PC-9 (cell line): ENCODE measurements at regions not wholly inside any gene's neighbourhood (a gene's known extent, or its start where the extent isn't known, plus 50 kb on each side); places are given as distances from the start of the nearest gene placed in this dataset.

Experiments
- BruUV-seq: library from RNA; stranded (reverse); fragments of 400-500 nt; replicated peaks from 2 replicates; lab custom pipeline; 2021; lab: Mats Ljungman, UMichigan
- CTCF ChIA-PET: fragments of 300-600 bp; sonication (Branson Sonifier 250); formaldehyde crosslinking; loops from one replicate; lab custom pipeline; 2022; ENCODE audit warnings: antibody characterized with exemption; lab: Charles Lee
- POLR2A ChIA-PET: fragments of 300-600 bp; sonication (Branson Sonifier 250); formaldehyde crosslinking; loops from one replicate; lab custom pipeline; 2022; ENCODE audit warnings: antibody characterized with exemption; ENCODE audit not compliant: unreplicated experiment; lab: Charles Lee
- DNase-seq, 2 experiments: peaks; one replicate each; pipeline versions ENCODE4 v3.0.0 to v3.0.0-alpha.2; 2015 to 2022; ENCODE audit warnings: mixed read lengths in 1 of 2
- H2AFZ ChIP-seq: fragments of 200-600 bp; sonication (generic); 2 replicates; pipeline ENCODE4 v1.8.1; 2017; ENCODE audit warnings: antibody characterized with exemption
- H3F3A ChIP-seq: fragments of 200-600 bp; sonication (generic); 2 replicates; pipeline ENCODE4 v1.8.1; 2017; ENCODE audit warnings: antibody characterized with exemption, mild to moderate bottlenecking, low read depth; ENCODE audit not compliant: insufficient read depth
- H3K27ac ChIP-seq: fragments of 200-600 bp; sonication (generic); 2 replicates; pipeline ENCODE4 v1.6.1; 2016; ENCODE audit warnings: mixed run types
- H3K27me3 ChIP-seq: fragments of 200-600 bp; sonication (generic); 2 replicates; pipeline ENCODE4 v1.6.1; 2016; ENCODE audit warnings: low read depth, mixed run types; ENCODE audit not compliant: insufficient read depth
- H3K36me3 ChIP-seq: fragments of 200-600 bp; sonication (generic); 2 replicates; pipeline ENCODE4 v1.6.1; 2016; ENCODE audit warnings: low read depth, mixed run types
- H3K4me1 ChIP-seq: fragments of 200-600 bp; sonication (generic); replicated peaks from 2 replicates; pipeline ENCODE4 v1.6.1; 2016; ENCODE audit warnings: mixed run types; ENCODE audit not compliant: insufficient read depth
- H3K4me2 ChIP-seq: fragments of 200-600 bp; sonication (generic); 2 replicates; pipeline ENCODE4 v1.6.1; 2017; ENCODE audit warnings: mixed run types
- H3K4me3 ChIP-seq: fragments of 200-600 bp; sonication (generic); 2 replicates; pipeline ENCODE4 v1.6.1; 2016; ENCODE audit warnings: mixed run types
- H3K79me2 ChIP-seq: fragments of 200-600 bp; sonication (generic); 2 replicates; pipeline ENCODE4 v1.6.1; 2017; ENCODE audit warnings: low read depth, mixed run types
- H3K9me2 ChIP-seq: fragments of 200-600 bp; sonication (generic); 2 replicates; pipeline ENCODE4 v1.8.1; 2017; ENCODE audit warnings: mild to moderate bottlenecking; ENCODE audit not compliant: insufficient read depth
- H3K9me3 ChIP-seq: fragments of 200-600 bp; sonication (generic); 2 replicates; pipeline ENCODE4 v1.8.1; 2016; ENCODE audit warnings: low read depth; ENCODE audit not compliant: insufficient read depth
- H4K20me1 ChIP-seq: fragments of 200-600 bp; sonication (generic); 2 replicates; pipeline ENCODE4 v1.8.1; 2017; ENCODE audit not compliant: insufficient read depth
- CTCF ChIP-seq: fragments of 200-600 bp; sonication (generic); conservative IDR thresholded peaks from 2 replicates; pipeline ENCODE4 v1.6.1; 2017; ENCODE audit warnings: mixed run types, antibody characterized with exemption, mild to moderate bottlenecking, moderate library complexity
- EZH2 ChIP-seq: fragments of 200-600 bp; sonication (generic); IDR thresholded peaks from 2 replicates; pipeline ENCODE4 v1.8.0; 2017; ENCODE audit warnings: antibody characterized with exemption, low read depth
- intact Hi-C: fragments of 100-400 bp; cut with micrococcal nuclease; formaldehyde crosslinking; loops from one replicate; pipeline ENCODE4 v1.10.0; 2022; ENCODE audit not compliant: unreplicated experiment

- TF ChIP-seq CTCF = no peak
- POLR2A ChIA-PET = no interaction called here
- no peak overlapping the region for H2AFZ ChIP-seq
- H3K4me2 ChIP-seq = no peak overlapping the region
- no peak overlapping the region for H3K4me3 ChIP-seq
- H3K4me1 ChIP-seq = 0 out of 2 replicates have a peak, but pooled peaks cover 6% of the 10 kb centered on the region
- intact Hi-C loops = no loop called here
- no TSS peak for BruUV-seq
- no peaks in the 10 kb centered on the region for H3K27me3 ChIP-seq
- H3F3A ChIP-seq = no peaks in the 10 kb centered on the region
- H3K79me2 ChIP-seq = no peaks in the 10 kb centered on the region
- H3K9me2 ChIP-seq = no peaks in the 10 kb centered on the region
- CTCF ChIA-PET = no interaction called here
- DNase-seq = no peak
- no peak overlapping the region for H3K27ac ChIP-seq
- no peaks in the 10 kb centered on the region for H3K36me3 ChIP-seq
- no peaks in the 10 kb centered on the region for H4K20me1 ChIP-seq
- no peaks in the 10 kb centered on the region for H3K9me3 ChIP-seq
Observed at GRCh38 chr11:106288822-106289387, 211.4 kb downstream of the AASDHPPT start.

GRCh38 chr11:106292526-106292925, 215.1 kb downstream of the AASDHPPT start:
- H3K4me2 ChIP-seq = no peak overlapping the region
- intact Hi-C loops = no loop called here
- no peaks in the 10 kb centered on the region for H3K79me2 ChIP-seq
- no peak overlapping the region for H3K4me3 ChIP-seq
- H3K9me3 ChIP-seq = no peaks in the 10 kb centered on the region
- 0 out of 2 replicates have a peak, but pooled peaks cover 6% of the 10 kb centered on the region for H3K4me1 ChIP-seq
- DNase-seq = no peak
- POLR2A ChIA-PET = no interaction called here
- no peaks in the 10 kb centered on the region for H3K36me3 ChIP-seq
- no peak overlapping the region for H3K27ac ChIP-seq
- H3F3A ChIP-seq = no peaks in the 10 kb centered on the region
- CTCF ChIA-PET = no interaction called here
- TF ChIP-seq EZH2 = no peak
- no peak for TF ChIP-seq CTCF
- H3K9me2 ChIP-seq = no peaks in the 10 kb centered on the region
- H4K20me1 ChIP-seq = no peaks in the 10 kb centered on the region
- no peak overlapping the region for H2AFZ ChIP-seq
- no peaks in the 10 kb centered on the region for H3K27me3 ChIP-seq
- no TSS peak for BruUV-seq

GRCh38 chr11:106295974-106296373, 218.5 kb downstream of the AASDHPPT start:
- no peaks in the 10 kb centered on the region for H3K79me2 ChIP-seq
- no peaks in the 10 kb centered on the region for H3F3A ChIP-seq
- H3K36me3 ChIP-seq = no peaks in the 10 kb centered on the region
- CTCF ChIA-PET = no interaction called here
- POLR2A ChIA-PET = no interaction called here
- intact Hi-C loops = no loop called here
- BruUV-seq = no TSS peak
- H3K9me3 ChIP-seq = no peaks in the 10 kb centered on the region
- no peaks in the 10 kb centered on the region for H4K20me1 ChIP-seq
- TF ChIP-seq CTCF = no peak
- TF ChIP-seq EZH2 = no peak
- no peaks in the 10 kb centered on the region for H3K4me1 ChIP-seq
- H3K4me3 ChIP-seq = no peak overlapping the region
- H2AFZ ChIP-seq = no peak overlapping the region
- no peaks in the 10 kb centered on the region for H3K9me2 ChIP-seq
- H3K27me3 ChIP-seq = no peaks in the 10 kb centered on the region
- H3K27ac ChIP-seq = no peak overlapping the region
- DNase-seq = no peak
- H3K4me2 ChIP-seq = no peak overlapping the region
